ENCODE measurements at regions not wholly inside any gene's neighbourhood (a gene's known extent, or its start where the extent isn't known, plus 50 kb on each side); places are given as distances from the start of the nearest gene placed in this dataset.
"Not testable (repeated sequence)": the region's sequence is repeated elsewhere in the genome, so short reads cannot be mapped to it uniquely, and the experiment has no call there.

DNA sequence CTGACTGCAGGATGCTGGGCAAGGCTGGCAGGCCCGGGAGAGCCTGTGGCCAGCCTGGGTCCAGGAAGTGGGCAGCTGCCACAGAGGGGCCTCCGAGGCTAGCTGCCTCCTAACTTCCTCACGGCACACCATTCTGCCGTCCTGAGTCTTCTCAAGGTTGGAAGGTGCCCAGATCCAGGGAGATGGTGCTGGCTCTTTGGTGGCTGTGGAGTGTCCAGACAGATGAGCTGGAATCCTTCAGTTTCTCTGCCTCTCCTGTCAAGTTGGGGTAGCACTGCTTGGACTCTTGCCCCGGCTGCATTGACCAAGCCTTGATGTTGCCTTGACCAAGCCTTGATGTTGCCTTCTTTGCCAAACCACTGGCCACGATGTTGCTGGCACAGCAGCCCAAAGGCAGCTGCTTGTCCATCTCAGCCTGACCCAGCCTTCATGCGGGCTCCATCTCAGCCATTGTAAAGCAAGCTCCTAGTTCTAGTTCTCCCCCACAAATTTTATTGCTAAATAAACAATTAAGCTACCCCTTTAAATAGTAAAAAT lies 75.1 kb upstream of the AFDN start:
- no peak for TF ChIP-seq CTCF (IDR thresholded peaks at IDR 0.05)
- POLR2A ChIA-PET = no interaction called here
- ATAC-seq = no peak
- Mint-ChIP-seq H3K4me1 (ENCODE audit: low read depth) (no peaks in the 10 kb centered on the region), H3K27me3 (peaks cover 4% of the 10 kb centered on the region), H3K36me3 (ENCODE audit: low read depth) (no peaks in the 10 kb centered on the region), H3K9me3 (no peaks in the 10 kb centered on the region), H3K27ac (no peak overlapping the region), H3K4me3 (no peak overlapping the region)
- intact Hi-C loops (cut with micrococcal nuclease) = no loop called here
- CTCF ChIA-PET = no interaction called here
- DNase-seq = no peak

DNA sequence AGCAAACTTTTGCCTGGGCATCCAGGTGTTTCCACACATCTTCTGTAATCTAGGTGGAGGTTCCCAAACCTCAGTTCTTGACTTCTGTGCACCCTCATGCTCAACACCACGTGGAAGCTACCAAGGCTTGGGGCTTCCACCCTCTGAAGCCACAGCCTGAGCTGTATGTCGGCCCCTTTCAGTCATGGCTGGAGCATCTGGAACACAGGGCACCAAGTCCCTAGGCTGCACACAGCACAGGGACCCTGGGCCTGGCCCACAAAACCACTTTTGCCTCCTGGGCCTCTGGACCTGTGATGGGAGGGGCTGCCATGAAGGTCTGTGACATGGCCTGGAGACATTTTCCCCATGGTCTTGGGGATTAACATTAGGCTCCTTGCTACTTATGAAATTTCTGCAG lies 73.4 kb upstream of the AFDN start:
- H3K27me3 Mint-ChIP-seq; DNase-seq; H3K27ac Mint-ChIP-seq; ATAC-seq; H3K36me3 Mint-ChIP-seq (ENCODE audit: low read depth); H3K4me1 Mint-ChIP-seq (ENCODE audit: low read depth); CTCF ChIA-PET; H3K9me3 Mint-ChIP-seq; POLR2A ChIA-PET; H3K4me3 Mint-ChIP-seq; intact Hi-C loops (cut with micrococcal nuclease): not testable (repeated sequence)

DNA sequence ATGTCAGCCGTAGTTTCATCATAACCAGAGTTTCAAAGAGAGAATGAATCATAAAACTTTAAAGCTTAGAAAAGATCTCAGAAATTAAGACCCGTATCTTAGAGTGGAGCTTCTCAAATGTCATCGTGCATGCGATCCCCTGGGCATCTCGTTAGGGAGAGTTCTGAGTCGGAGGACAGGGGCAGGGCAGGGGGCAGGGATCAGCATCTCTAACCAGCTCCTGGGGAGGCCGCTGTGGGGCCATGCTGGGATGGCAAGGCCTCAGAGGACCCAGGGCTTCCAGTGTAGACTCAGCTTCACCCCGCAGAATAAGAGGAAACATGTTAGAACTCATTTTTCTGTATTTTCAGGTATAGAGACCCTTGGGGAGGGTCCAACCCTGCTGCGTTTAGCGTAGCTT lies 72.0 kb upstream of the AFDN start:
- H3K4me1 Mint-ChIP-seq (ENCODE audit: low read depth) = no peaks in the 10 kb centered on the region

GRCh38 chr6:167755461-167755860 lies 71.2 kb upstream of the AFDN start:
- Mint-ChIP-seq H3K27ac (no peak overlapping the region), H3K36me3 (ENCODE audit: low read depth) (no peaks in the 10 kb centered on the region), H3K9me3 (no peaks in the 10 kb centered on the region), H3K27me3 (peaks cover 9% of the 10 kb centered on the region), H3K4me3 (no peak overlapping the region), H3K4me1 (ENCODE audit: low read depth) (no peaks in the 10 kb centered on the region)
- DNase-seq (no peak), ATAC-seq (no peak)
- ChIA-PET POLR2A (no interaction called here), CTCF (interaction anchor here (1.2 kb wide), 1 partner anchor 12 kb away, joined by 4 read pairs; no protein-coding TSS in a partner anchor)
- intact Hi-C loops (cut with micrococcal nuclease) = no loop called here
- no peak for TF ChIP-seq CTCF (IDR thresholded peaks at IDR 0.05)

More for the DNA sequence above, 72.0 kb upstream of the AFDN start:
- intact Hi-C loops (cut with micrococcal nuclease) = no loop called here
- no peaks in the 10 kb centered on the region for H3K9me3 Mint-ChIP-seq
- H3K27ac Mint-ChIP-seq = no peak overlapping the region
- TF ChIP-seq CTCF (IDR thresholded peaks at IDR 0.05) = no peak
- no peaks in the 10 kb centered on the region for H3K36me3 Mint-ChIP-seq (ENCODE audit: low read depth)
- POLR2A ChIA-PET = no interaction called here
- no peak overlapping the region for H3K4me3 Mint-ChIP-seq
- ATAC-seq (no peak), DNase-seq (no peak)
- peaks cover 9% of the 10 kb centered on the region for H3K27me3 Mint-ChIP-seq
- CTCF ChIA-PET = interaction anchor here (1.2 kb wide), 1 partner anchor 11 kb away, joined by 4 read pairs; no protein-coding TSS in a partner anchor

DNA sequence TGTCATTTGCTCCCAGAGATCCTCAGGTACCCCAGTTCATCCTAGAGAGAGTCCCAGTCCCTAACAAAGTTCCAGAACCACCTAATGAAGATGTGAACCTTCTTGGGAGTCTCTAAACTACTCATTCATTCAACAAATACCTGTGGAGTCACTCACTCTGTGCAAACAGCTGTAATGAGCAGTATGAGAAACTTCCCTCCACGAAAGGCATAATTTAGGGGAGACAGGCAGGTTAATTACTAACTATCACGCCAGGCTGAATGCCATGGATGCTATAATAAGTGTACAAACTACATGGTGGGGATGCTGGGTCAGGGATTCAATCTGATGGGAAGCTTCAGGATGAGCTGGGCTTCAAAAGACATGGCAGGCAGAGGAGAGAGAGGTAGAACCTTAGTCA lies 70.1 kb upstream of the AFDN start:
- no peak for TF ChIP-seq CTCF (IDR thresholded peaks at IDR 0.05)
- H3K4me3 Mint-ChIP-seq = no peak overlapping the region
- H3K27me3 Mint-ChIP-seq = peaks cover 9% of the 10 kb centered on the region
- no peak for DNase-seq
- no peaks in the 10 kb centered on the region for H3K4me1 Mint-ChIP-seq (ENCODE audit: low read depth)
- POLR2A ChIA-PET = no interaction called here
- H3K36me3 Mint-ChIP-seq (ENCODE audit: low read depth) = no peaks in the 10 kb centered on the region
- intact Hi-C loops (cut with micrococcal nuclease) = no loop called here
- no peaks in the 10 kb centered on the region for H3K9me3 Mint-ChIP-seq
- CTCF ChIA-PET = no interaction called here
- no peak for ATAC-seq
- H3K27ac Mint-ChIP-seq = no peak overlapping the region

DNA sequence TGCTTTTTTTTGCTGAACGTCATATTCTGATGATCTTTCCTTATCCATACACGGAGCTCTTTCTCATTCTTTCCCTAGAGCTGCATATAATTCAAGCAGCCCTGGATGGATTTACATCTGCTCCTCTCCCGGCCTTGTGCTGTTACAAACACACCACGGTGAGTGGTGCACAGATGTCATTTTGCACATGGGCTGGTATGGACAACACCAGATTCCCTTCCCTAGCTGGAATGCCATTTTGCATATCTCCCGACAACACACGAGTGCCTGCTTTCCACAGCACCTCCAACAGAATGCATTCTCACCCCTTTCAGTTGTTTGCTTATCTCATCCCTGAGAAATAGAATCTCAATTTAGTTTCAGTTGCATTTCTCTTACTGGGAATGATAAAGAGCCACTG lies 69.5 kb upstream of the AFDN start:
- intact Hi-C loops (cut with micrococcal nuclease) = no loop called here
- H3K9me3 Mint-ChIP-seq = no peaks in the 10 kb centered on the region
- DNase-seq (no peak), ATAC-seq (no peak)
- peaks cover 9% of the 10 kb centered on the region for H3K27me3 Mint-ChIP-seq
- ChIA-PET CTCF (no interaction called here), POLR2A (no interaction called here)
- no peaks in the 10 kb centered on the region for H3K4me1 Mint-ChIP-seq (ENCODE audit: low read depth)
- H3K36me3 Mint-ChIP-seq (ENCODE audit: low read depth) = no peaks in the 10 kb centered on the region
- H3K4me3 Mint-ChIP-seq = no peak overlapping the region
- no peak overlapping the region for H3K27ac Mint-ChIP-seq
- no peak for TF ChIP-seq CTCF (IDR thresholded peaks at IDR 0.05)
